MM.1S (cell line): ENCODE measurements at regions not wholly inside any gene's neighbourhood (a gene's known extent, or its start where the extent isn't known, plus 50 kb on each side); places are given as distances from the start of the nearest gene placed in this dataset.

ENCODE experiments used
- DNase-seq: peaks from one replicate; pipeline ENCODE4 v3.0.0-alpha.2; 2015
- H2AFZ ChIP-seq: fragments of 300-600 bp; sonication (generic); 2 replicates; pipeline ENCODE4 v1.6.0; 2016; ENCODE audit warnings: antibody characterized with exemption, low read length
- H3F3A ChIP-seq: fragments of 300-600 bp; sonication (generic); 2 replicates; pipeline ENCODE4 v1.6.1; 2016; ENCODE audit warnings: mild to moderate bottlenecking, antibody characterized with exemption, low read length, moderate library complexity, mixed read lengths; ENCODE audit not compliant: insufficient read depth
- H3K27ac ChIP-seq: fragments of 300-600 bp; sonication (generic); 2 replicates; pipeline ENCODE4 v1.5.1; 2016; ENCODE audit warnings: mild to moderate bottlenecking, low read length
- H3K27me3 ChIP-seq: fragments of 300-600 bp; sonication (generic); replicated peaks from 2 replicates; pipeline ENCODE4 v1.6.0; 2016; ENCODE audit warnings: low read length; ENCODE audit not compliant: insufficient read depth
- H3K36me3 ChIP-seq: fragments of 300-600 bp; sonication (generic); replicated peaks from 2 replicates; pipeline ENCODE4 v1.6.1; 2016; ENCODE audit warnings: mild to moderate bottlenecking, low read length, mixed read lengths; ENCODE audit not compliant: insufficient read depth
- H3K4me1 ChIP-seq: fragments of 300-600 bp; sonication (generic); 2 replicates; pipeline ENCODE4 v1.6.1; 2016; ENCODE audit warnings: low read length, mixed read lengths
- H3K4me2 ChIP-seq: fragments of 300-600 bp; sonication (generic); 2 replicates; pipeline ENCODE4 v1.6.0; 2016; ENCODE audit warnings: low read depth, low read length
- H3K4me3 ChIP-seq: fragments of 300-600 bp; sonication (generic); 2 replicates; pipeline ENCODE4 v1.5.1; 2016; ENCODE audit warnings: low read length, mixed read lengths
- H3K79me2 ChIP-seq: fragments of 300-600 bp; sonication (generic); 2 replicates; pipeline ENCODE4 v1.6.1; 2016; ENCODE audit warnings: mixed run types, low read length, mixed read lengths
- H3K9ac ChIP-seq: fragments of 300-600 bp; sonication (generic); 2 replicates; pipeline ENCODE4 v1.6.1; 2016; ENCODE audit warnings: low read length, mixed read lengths
- H3K9me2 ChIP-seq: fragments of 300-600 bp; sonication (generic); replicated peaks from 2 replicates; pipeline ENCODE4 v1.6.1; 2016; ENCODE audit warnings: mild to moderate bottlenecking, low read length, mixed read lengths; ENCODE audit not compliant: insufficient read depth
- H3K9me3 ChIP-seq: fragments of 300-600 bp; sonication (generic); replicated peaks from 2 replicates; pipeline ENCODE4 v1.6.1; 2016; ENCODE audit warnings: mild to moderate bottlenecking, low read length, mixed read lengths; ENCODE audit not compliant: insufficient read depth
- H4K20me1 ChIP-seq: fragments of 300-600 bp; sonication (generic); 2 replicates; pipeline ENCODE4 v1.6.1; 2016; ENCODE audit warnings: mild to moderate bottlenecking, low read length, moderate library complexity, mixed read lengths; ENCODE audit not compliant: insufficient read depth
- EZH2 ChIP-seq: fragments of 300-600 bp; sonication (generic); optimal IDR thresholded peaks from 2 replicates; pipeline ENCODE3; 2017; ENCODE audit warnings: low read depth, mild to moderate bottlenecking, antibody characterized with exemption, low read length, mixed read lengths
- EZH2phosphoT487 ChIP-seq: fragments of 300-600 bp; sonication (generic); IDR thresholded peaks from 2 replicates; pipeline ENCODE4 v1.6.1; 2018; ENCODE audit warnings: antibody characterized with exemption, low read length
- TF ChIP-seq, protein P1 (sequence below): fragments of 300-600 bp; sonication (generic); IDR thresholded peaks from 2 replicates; pipeline ENCODE4 v1.5.1; 2016; ENCODE audit warnings: antibody characterized with exemption, low read length, mixed read lengths

DNA sequence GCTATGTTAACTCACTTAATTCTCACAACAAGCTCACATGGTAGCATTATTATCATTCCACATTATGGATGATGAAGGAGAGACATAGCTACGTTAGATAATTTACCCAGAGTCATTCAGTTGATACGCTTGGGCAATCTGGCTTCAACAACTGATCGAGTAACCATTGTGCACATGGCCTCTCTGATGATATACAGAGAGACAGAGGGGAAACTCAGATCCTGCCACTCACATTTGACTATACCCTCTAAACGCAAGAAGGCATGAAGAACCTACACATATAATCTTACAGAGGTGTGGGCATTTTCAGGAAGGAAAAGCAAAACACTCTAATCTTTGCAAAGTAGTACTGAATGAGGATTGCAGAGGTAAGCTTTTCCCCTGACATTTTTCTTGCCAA, 360.1 kb downstream of the BARHL2 start:
- H3K9ac ChIP-seq = no peak overlapping the region
- DNase-seq = peak; percentile 38
- no peaks in the 10 kb centered on the region for H3K79me2 ChIP-seq
- no peaks in the 10 kb centered on the region for H3K9me2 ChIP-seq
- peak overlapping the region; percentile 2; the same call in 1 of the 2 replicates for H3K4me3 ChIP-seq
- no peaks in the 10 kb centered on the region for H3K27me3 ChIP-seq
- peaks cover 6% of the 10 kb centered on the region; the same call in 1 of the 2 replicates for H3F3A ChIP-seq
- peaks cover 28% of the 10 kb centered on the region for H3K4me1 ChIP-seq
- H2AFZ ChIP-seq = peak overlapping the region; percentile 11; the same call in 1 of the 2 replicates
- no peak for TF ChIP-seq EZH2phosphoT487
- TF ChIP-seq, protein P1, sequence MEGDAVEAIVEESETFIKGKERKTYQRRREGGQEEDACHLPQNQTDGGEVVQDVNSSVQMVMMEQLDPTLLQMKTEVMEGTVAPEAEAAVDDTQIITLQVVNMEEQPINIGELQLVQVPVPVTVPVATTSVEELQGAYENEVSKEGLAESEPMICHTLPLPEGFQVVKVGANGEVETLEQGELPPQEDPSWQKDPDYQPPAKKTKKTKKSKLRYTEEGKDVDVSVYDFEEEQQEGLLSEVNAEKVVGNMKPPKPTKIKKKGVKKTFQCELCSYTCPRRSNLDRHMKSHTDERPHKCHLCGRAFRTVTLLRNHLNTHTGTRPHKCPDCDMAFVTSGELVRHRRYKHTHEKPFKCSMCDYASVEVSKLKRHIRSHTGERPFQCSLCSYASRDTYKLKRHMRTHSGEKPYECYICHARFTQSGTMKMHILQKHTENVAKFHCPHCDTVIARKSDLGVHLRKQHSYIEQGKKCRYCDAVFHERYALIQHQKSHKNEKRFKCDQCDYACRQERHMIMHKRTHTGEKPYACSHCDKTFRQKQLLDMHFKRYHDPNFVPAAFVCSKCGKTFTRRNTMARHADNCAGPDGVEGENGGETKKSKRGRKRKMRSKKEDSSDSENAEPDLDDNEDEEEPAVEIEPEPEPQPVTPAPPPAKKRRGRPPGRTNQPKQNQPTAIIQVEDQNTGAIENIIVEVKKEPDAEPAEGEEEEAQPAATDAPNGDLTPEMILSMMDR = no peak
- no peak for TF ChIP-seq EZH2
- no peaks in the 10 kb centered on the region; the same call in 1 of the 2 replicates for H3K9me3 ChIP-seq
- peak overlapping the region; percentile 38; the same call in 1 of the 2 replicates for H3K4me2 ChIP-seq
- no peaks in the 10 kb centered on the region for H3K36me3 ChIP-seq
- no peaks in the 10 kb centered on the region for H4K20me1 ChIP-seq
- peak overlapping the region; percentile 47; the same call in 1 of the 2 replicates for H3K27ac ChIP-seq

- H3F3A ChIP-seq = peaks cover 6% of the 10 kb centered on the region; the same call in 1 of the 2 replicates
- no peaks in the 10 kb centered on the region for H3K79me2 ChIP-seq
- H3K27me3 ChIP-seq = no peaks in the 10 kb centered on the region
- no peak overlapping the region for H3K4me3 ChIP-seq
- no peak overlapping the region for H3K27ac ChIP-seq
- no peaks in the 10 kb centered on the region for H4K20me1 ChIP-seq
- peaks cover 28% of the 10 kb centered on the region for H3K4me1 ChIP-seq
- H2AFZ ChIP-seq = no peak overlapping the region
- no peaks in the 10 kb centered on the region for H3K9me2 ChIP-seq
- H3K9ac ChIP-seq = no peak overlapping the region
- H3K36me3 ChIP-seq = no peaks in the 10 kb centered on the region
- TF ChIP-seq EZH2phosphoT487 (no peak), EZH2 (no peak)
- TF ChIP-seq, protein P1 = no peak
- no peaks in the 10 kb centered on the region; the same call in 1 of the 2 replicates for H3K9me3 ChIP-seq
- no peak for DNase-seq
- H3K4me2 ChIP-seq = no peak overlapping the region
Measured at GRCh38 chr1:90356101-90356500, 361.0 kb downstream of the BARHL2 start.

GRCh38 chr1:90354704-90355103, 359.8 kb downstream of the ZNF326 start:
- Histone ChIP-seq H3K79me2 (no peaks in the 10 kb centered on the region), H3K9ac (no peak overlapping the region), H3K4me3 (no peak overlapping the region), H3K9me2 (no peaks in the 10 kb centered on the region), H3K4me1 (peaks cover 28% of the 10 kb centered on the region), H3K27ac (no peak overlapping the region), H3K9me3 (no peaks in the 10 kb centered on the region; the same call in 1 of the 2 replicates), H3F3A (peaks cover 6% of the 10 kb centered on the region; the same call in 1 of the 2 replicates), H3K36me3 (no peaks in the 10 kb centered on the region), H3K4me2 (no peak overlapping the region), H2AFZ (no peak overlapping the region), H3K27me3 (no peaks in the 10 kb centered on the region), H4K20me1 (no peaks in the 10 kb centered on the region)
- DNase-seq = no peak
- TF ChIP-seq, protein P1 = no peak
- TF ChIP-seq EZH2 (no peak), EZH2phosphoT487 (no peak)
